HG03064 (cell line): ENCODE measurements at regions not wholly inside any gene's neighbourhood (a gene's known extent, or its start where the extent isn't known, plus 50 kb on each side); places are given as distances from the start of the nearest gene placed in this dataset.
"Not testable (repeated sequence)": the region's sequence is repeated elsewhere in the genome, so short reads cannot be mapped to it uniquely, and the experiment has no call there.

Source experiments
- ATAC-seq: cut with Tn5 transposase; IDR thresholded peaks from one replicate; pipeline ENCODE4 v1.9.1; 2021; ENCODE audit warnings: low read depth; ENCODE audit not compliant: unreplicated experiment

DNA sequence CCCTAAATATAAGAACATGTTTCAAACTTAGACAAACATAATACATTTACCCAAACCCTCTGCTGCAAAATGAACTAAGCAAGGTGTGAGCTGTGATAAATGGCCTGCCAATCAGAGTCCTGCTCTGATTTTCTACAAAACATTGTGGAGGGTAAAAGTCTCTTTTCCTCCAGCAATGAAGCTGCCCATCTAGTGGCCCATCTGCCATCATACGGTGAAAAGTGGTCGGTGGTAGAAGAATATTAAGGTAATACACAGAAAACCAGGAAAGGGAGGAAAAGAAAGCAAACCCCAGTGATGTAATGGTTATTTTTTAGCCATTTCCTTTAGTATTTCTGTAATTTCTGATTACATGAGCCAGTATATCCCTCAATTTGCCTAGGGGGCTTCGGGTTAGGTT lies 838.1 kb downstream of the TBL1XR1 start:
- no peak for ATAC-seq

DNA sequence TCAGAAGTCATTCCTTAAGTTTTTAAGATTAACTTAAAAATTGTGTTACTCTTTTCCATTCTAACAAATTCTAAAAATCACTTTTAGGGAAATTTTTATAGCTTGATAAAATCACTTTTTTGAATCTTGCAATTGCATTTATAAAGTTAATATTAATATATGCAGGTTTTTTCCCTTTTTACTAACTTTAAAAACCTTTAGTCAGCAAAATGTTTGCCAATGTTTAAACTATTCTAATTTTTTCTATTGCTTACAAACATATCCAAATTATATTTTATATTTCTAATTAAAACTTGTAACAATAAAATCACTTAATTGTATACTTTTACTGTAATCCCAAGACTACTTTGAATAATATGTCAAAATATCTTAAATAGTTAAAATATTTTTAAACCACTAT lies 839.4 kb downstream of the TBL1XR1 start:
- no peak for ATAC-seq

- no peak for ATAC-seq
Measured at GRCh38 chr3:176354843-176355242, 842.4 kb downstream of the TBL1XR1 start.

- ATAC-seq, result no peak
Measured at GRCh38 chr3:176352716-176353334, 844.5 kb downstream of the TBL1XR1 start.

DNA sequence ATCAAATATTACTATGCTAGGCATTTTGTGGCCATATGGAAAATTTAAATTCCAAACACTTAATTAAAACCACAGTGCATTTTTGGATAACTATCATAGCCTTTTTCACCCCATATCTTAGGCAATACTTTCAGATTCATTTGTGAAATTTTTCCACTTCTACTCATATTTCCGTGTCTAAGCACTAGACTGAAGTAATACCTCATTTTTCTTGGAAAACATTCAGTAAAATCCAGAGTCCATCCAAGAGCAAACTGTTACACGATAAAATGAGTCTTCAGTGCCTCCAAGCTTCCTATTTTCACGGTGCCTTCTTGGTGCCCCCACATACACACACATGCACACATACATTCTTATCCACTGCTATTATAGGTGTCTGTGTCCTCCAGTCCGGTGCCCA lies 845.9 kb downstream of the TBL1XR1 start:
- ATAC-seq, result no peak

GRCh38 chr3:176349706-176350105 lies 847.6 kb downstream of the TBL1XR1 start:
- ATAC-seq, result no peak

GRCh38 chr3:176347424-176348146 lies 849.7 kb downstream of the TBL1XR1 start:
- no peak for ATAC-seq

DNA sequence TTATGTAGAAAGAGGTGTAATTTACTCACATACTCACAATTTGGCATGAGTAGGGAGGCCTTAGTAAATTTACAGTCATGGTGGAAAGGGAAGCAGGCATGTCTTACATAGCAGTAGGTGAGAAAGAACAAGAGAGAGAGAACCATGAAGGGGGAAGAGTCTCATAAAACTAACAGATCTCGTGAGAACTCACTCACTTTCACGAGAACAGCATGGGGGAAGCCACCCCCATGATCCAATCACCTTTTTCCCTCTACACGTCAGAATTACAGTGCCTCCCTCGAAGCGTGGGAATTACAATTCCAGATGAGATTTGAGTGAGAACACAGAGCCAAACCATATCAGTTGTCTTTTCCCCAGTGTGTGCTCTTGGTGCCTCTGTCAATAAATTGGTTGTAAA lies 855.3 kb downstream of the TBL1XR1 start:
- no peak for ATAC-seq

DNA sequence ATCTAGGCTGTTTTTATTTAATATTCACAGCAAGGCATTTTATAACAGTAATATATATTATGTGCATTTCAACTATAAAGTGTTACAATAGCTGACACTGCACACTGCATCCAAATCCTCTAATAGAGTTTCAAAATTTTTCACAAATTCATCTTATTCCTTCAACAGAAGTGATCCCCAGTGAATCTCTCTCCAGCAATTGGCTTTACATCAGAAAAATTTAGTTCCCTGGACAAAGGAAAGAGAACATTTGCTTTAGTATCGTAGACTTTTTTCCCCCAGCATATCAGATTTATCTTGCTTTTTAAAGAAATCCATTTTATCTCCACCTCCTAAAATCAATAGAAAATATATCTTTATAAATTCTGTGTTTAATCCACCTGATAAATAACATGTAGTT lies 868.6 kb downstream of the TBL1XR1 start:
- no peak for ATAC-seq

DNA sequence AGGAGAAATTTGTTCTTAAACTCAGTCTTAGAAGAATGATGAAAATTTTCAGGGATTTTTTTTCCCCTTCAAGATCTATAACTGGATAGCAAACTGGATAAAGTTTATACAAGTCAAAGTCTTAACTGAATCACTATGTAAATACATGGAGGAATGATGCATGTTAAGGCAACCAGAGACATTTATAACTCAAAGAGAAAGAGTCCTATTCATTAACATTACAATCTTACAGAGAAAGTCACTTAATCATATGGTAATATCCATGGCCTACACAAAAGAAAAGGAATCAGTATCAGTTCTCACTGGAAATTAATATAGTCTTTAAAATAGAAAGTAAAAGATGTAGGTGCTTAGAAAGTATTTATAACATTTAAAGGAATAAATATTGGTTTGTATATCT lies 869.1 kb downstream of the TBL1XR1 start:
- no peak for ATAC-seq

DNA sequence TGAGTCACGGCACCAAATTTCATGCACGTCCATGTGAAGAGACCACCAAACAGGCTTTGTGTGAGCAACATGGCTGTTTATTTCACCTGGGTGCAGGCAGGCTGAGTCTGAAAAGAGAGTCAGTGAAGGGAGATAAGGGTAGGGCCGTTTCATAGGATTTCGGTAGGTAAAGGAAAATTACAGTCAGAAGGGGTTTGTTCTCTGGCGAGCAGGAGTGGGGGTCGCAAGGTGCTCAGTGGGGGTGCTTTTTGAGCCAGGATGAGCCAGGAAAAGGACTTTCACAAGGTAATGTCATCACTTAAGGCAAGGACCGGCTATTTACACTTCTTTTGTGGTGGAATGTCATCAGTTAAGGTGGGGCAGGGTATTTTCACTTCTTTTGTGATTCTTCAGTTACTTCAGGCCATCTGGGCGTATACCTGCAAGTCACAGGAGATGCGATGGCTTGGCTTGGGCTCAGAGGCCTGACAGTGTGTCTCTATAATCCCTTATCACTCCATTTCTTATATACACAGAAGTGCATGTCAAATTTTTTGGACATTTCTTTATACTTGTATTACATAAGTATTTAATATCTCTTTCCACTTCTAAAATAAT lies 870.3 kb downstream of the TBL1XR1 start:
- ATAC-seq, result not testable (repeated sequence)

GRCh38 chr3:176321532-176321931 lies 875.8 kb downstream of the TBL1XR1 start:
- ATAC-seq, result not testable (repeated sequence)

GRCh38 chr3:176321099-176321498 lies 876.2 kb downstream of the TBL1XR1 start:
- no peak for ATAC-seq

- ATAC-seq, result no peak
Measured at GRCh38 chr3:176313426-176313825, 883.9 kb downstream of the TBL1XR1 start.

- ATAC-seq, result no peak
Measured at GRCh38 chr3:176310641-176311040, 886.6 kb downstream of the TBL1XR1 start.

GRCh38 chr3:176302271-176302670 lies 895.0 kb downstream of the TBL1XR1 start:
- no peak for ATAC-seq

GRCh38 chr3:176296066-176296597 lies 901.1 kb downstream of the TBL1XR1 start:
- ATAC-seq, result no peak

- no peak for ATAC-seq
Measured at GRCh38 chr3:176293276-176293675, 904.0 kb downstream of the TBL1XR1 start.

- ATAC-seq, result no peak
Measured at GRCh38 chr3:176286476-176287085, 910.7 kb downstream of the TBL1XR1 start.

DNA sequence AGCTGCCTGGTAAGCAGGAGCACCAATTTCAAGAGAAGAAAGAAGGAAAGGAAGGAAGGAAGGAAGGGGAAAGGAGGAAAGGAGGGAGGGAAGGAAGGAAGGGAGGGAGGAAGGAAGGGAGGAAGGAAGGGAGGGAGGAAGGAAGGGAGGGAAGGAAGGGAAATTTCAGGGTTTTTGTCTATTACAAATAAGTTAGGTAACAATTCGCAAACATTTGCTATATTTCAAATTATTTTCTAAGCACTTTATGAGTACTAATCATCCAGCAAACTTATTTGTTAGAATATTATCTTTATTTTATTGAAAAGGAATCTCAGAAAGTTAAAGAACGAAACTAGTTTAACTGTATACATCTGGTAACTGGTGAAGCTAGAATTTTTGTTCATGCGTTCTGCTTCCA lies 921.7 kb downstream of the TBL1XR1 start:
- ATAC-seq, result no peak

GRCh38 chr3:176275113-176275512 lies 922.2 kb downstream of the TBL1XR1 start:
- ATAC-seq, result no peak
